EL (cell line): ENCODE measurements at regions not wholly inside any gene's neighbourhood (a gene's known extent, or its start where the extent isn't known, plus 50 kb on each side); places are given as distances from the start of the nearest gene placed in this dataset.
"Not testable (repeated sequence)": the region's sequence is repeated elsewhere in the genome, so short reads cannot be mapped to it uniquely, and the experiment has no call there.

Experiments used
- DNase-seq: peaks from one replicate; pipeline ENCODE4 v3.0.0-alpha.2; 2016

DNA sequence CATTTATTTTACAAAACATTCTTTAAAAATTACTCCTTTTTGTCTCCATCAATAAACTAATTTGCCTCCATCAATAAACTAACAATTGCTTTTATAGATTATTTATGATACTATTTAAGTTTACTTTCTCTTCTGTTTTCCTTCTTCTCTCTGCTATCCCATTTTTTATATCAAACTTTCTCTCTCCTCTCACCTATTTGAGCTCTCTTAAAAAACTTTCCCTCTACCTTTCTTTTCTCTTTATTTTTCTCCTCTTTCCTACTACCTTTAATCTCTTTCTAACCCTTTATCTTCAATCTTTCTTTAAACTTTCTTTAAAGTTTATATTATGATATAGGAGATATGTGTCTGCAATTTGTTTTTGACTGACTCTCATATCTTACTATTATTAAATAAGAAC lies 566.4 kb downstream of the DACH1 start:
- no peak for DNase-seq

DNA sequence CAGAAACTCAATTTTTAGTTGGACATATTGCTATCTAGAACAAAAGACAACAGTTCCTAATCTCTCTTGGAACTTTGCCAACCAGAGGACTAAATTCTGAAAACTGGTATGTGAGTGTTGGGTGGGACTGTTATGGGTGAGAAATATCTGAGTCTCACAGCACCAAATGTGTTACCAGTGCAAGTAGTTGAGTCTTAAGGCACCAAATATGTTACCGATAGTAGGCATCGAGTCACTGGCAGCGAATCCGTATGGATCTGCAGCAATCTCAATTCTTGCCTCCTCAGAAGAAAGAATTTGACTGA lies 575.2 kb downstream of the DACH1 start:
- DNase-seq: no peak

GRCh38 chr13:71290963-71291841 lies 575.8 kb downstream of the DACH1 start:
- DNase-seq: peak; percentile 0

DNA sequence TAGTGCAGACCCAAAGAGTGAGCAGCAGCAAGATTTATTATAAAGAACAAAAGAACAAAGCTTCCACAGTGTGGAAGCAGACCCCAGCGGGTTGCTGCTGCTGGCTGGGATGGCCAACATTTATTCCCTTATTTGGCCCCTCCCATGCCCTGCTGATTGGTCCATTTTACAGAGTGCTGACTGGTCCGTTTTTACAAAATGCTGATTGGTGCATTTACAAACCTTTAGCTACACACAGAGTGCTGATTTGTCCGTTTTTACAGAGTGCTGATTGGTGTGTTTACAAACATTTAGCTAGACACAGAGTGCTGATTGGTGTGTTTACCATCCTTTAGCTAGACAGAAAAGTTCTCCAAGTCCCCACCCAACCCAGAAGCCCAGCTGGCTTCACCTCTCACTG lies 577.0 kb downstream of the DACH1 start:
- not testable (repeated sequence) for DNase-seq

DNA sequence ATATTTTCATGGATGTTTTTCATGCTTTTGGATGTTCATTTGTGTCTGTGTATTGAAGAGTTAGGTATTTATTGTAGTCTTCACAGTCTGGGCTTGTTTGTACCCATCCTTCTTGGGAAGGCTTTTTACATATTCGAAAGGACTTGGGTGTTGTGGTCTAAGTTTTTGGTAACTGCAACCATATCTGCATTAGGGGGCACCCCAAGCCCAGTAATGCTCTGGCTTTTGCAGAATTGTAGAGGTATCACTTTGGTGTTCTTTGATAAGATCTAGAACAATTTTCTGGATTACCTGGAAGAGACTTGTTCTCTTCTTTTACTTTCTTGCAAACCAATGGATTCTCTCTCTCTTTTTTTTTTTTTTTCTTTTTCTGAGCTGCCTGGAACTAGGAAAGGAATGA lies 581.3 kb downstream of the DACH1 start:
- no peak for DNase-seq

DNA sequence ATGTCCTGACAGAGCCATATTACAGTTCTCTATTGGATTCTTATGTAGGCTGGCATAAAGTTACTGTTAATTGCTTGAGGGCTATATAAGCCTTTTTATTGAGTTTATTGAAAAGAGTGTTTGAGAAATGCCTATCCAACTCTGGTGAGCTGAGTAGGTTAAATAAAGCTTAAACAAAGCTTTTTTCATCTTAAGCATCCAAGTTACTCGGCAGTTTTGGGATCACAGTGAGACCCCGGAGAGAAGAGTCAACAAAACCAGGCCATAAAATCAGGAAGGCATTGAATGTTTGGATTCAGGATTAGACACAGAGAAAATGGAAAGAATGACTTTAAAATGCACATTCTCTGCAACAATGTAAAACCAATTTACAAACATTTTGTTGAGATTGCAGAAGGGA lies 588.5 kb downstream of the DACH1 start:
- no peak for DNase-seq

DNA sequence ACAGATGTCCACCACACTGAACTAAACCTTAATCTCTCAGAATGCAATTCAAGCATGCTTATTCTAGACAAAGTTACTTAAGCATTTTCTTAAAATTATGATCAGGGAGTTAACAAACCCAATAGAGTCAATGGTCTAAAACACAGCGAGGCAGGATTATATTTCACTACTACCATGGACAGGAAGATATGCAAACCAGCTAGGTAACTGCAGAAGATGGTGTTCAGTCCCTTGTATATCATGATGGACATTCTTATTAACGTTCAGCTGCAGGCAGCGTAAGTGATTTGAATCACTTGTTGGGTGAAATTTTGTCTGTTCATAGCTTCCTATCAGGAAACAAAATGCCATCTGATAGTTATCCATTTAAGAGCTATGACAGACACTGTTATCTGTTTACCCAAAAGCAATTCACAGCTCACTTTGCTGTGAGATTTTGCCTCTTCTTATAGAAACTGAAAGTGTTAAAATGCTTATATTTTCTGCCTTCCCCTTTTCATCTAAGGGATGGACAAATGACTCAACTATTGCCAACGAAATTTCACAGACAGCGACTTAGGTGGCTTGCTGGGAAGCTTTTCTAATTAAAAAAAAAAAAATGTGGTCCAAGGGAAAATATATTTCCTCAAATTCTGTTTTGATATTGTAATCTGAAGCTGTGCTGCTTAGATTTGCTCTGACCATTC lies 591.9 kb downstream of the DACH1 start:
- no peak for DNase-seq

GRCh38 chr13:71261256-71261655 lies 605.7 kb downstream of the DACH1 start:
- DNase-seq: no peak

GRCh38 chr13:71260246-71260645 lies 606.8 kb downstream of the DACH1 start:
- DNase-seq: no peak

DNA sequence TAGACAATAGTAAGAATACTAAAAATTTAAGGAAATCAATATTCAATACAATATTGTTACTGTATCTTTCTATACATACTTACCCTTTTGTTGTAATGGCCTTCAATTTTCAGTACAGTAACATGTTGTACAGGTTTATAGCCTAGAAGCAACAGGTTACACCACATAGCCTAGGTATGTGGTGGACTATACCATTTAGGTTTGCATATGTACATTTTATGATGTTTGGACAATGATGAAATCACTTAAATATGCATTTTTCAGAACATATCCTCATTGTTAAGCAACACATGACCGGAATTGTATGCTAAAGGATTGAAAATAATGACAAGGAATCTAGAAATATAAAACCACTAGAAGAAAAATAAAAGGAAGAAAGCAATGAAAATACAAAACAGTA lies 611.4 kb downstream of the DACH1 start:
- no peak for DNase-seq

DNA sequence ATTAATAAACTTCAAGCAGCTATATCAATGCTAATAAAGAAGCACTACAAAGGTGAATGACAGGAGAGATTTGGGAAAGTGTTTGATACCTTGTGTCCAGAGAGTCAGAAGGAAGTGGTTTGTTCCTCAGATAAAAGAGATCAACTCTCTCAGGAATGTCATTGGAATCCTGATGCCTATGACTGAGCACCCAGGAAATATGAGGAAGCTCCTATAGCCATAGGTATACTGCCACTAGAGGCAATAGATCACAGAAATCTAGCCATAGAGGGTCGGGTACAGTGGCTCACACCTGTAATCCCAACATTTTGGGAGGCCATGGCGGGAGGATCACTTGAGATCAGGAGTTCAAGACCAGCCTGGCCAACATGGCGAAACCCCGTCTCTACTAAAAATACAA lies 612.6 kb downstream of the DACH1 start:
- DNase-seq: no peak

DNA sequence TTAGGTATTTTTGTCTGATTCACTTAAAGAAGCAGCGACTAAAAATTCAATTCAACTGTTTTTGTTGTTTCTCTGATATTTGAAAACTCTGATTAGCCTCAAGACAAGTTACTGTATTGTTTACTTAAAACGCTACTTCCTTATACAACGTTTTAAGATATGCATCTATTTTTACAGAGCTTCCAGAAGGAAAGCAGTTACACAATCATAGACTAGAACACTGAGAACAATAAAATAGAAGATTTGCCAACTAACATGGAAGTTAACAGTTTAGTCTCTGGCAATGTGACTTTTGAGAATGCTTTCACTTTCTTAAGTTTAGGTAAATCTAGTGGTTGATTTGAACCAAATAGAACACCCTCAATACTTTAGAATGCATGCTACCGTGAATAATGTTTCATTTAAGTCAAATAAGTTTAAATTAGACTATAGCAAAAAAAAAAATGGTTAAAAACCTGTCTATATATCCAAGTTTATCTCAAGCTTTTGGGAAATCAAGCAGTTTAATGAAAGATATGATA lies 614.8 kb downstream of the DACH1 start:
- DNase-seq: no peak

GRCh38 chr13:71251292-71251951 lies 615.6 kb downstream of the DACH1 start:
- DNase-seq: no peak

DNA sequence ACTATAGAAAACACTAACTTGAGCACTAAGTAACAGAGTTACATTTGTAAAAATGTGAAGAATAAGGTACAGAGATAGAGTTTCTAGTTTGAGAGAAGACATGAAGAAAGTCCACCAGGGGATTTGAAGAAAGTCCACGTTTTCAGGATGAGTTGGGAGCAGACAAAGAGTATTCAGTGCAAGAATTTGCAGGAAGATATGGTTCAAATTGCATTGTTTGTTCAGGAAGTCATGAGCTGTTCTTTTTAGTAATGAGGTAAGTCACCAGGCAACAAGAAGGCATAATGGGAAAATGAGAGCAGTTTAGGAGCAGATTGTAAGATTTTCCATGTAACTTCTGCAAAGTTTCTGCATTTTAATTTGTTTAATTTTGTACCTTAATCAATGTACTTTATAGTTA lies 618.0 kb downstream of the DACH1 start:
- DNase-seq: no peak

DNA sequence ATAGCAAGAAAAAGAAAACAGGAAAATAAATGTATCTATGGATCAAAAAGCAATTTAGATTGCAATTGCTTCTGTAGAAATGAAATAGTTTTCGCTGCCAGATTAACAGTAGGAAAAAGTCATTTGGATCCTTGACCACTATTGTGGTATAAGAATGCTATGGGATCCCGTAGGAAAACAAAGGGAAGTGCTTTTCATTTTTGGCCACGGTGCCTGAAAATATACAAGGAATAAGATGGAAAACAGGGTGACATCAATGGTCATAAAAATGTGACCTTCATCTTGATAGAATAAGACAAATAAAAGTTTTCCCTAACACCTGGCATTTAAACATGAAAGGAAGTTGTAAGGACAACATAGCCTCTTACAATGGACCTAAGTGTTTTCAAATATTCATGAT lies 622.8 kb downstream of the DACH1 start:
- no peak for DNase-seq

DNA sequence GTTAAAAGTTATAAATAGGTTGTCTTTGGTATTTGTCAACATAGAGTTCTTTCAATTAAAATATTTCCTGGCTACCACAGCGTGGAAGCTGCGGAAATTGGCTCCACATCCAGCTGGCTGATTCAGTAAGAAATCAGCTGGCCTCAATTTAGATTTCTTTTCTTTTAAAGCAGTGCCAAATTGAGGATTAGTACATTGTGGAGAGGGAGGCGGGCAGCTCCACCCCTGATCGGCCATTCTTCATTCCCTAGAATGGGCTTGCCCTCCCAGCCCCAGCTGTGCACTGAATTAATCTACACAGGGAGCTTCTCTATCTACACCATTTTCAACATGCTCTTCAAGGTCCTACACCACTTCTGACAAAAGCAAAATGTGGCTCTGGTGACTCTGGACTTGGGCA lies 624.8 kb downstream of the DACH1 start:
- no peak for DNase-seq

- no peak for DNase-seq
Observed at GRCh38 chr13:71240911-71241310, 626.1 kb downstream of the DACH1 start.

DNA sequence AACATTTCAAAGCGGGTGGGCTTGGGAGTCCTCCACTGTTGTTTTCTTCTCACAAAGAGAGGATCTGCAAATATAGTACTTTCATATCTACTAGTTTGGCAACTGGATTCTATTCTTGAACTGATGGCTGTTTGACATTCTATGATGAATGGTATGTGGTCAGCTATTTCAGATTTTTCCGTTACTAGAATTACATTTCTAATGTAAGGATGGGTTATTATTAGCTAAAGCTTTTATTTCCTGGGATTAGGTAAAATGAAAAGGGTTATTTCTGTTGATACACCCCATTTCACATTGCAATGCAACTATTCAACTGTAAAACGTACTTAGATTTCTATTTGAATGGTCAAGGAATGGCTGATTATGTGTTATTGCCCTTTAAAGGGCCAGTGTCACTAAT lies 629.7 kb downstream of the DACH1 start:
- no peak for DNase-seq

GRCh38 chr13:71219698-71220415 lies 647.1 kb downstream of the DACH1 start:
- no peak for DNase-seq

- DNase-seq: no peak
Observed at GRCh38 chr13:71218960-71219359, 648.0 kb downstream of the DACH1 start.

- DNase-seq: no peak
Observed at GRCh38 chr13:71217827-71218226, 649.2 kb downstream of the DACH1 start.

- no peak for DNase-seq
Observed at GRCh38 chr13:71214821-71215220, 652.2 kb downstream of the DACH1 start.

GRCh38 chr13:71214357-71214756 lies 652.6 kb downstream of the DACH1 start:
- DNase-seq: no peak
